ENCODE measurements at regions not wholly inside any gene's neighbourhood (a gene's known extent, or its start where the extent isn't known, plus 50 kb on each side); places are given as distances from the start of the nearest gene placed in this dataset.
"Not testable (repeated sequence)": the region's sequence is repeated elsewhere in the genome, so short reads cannot be mapped to it uniquely, and the experiment has no call there.

- Histone ChIP-seq H3K9me3 (replicated peaks) (no peaks in the 10 kb centered on the region), H3K27me3 (replicated peaks) (no peaks in the 10 kb centered on the region), H3K4me1 (replicated peaks) (no peaks in the 10 kb centered on the region), H3K4me3 (no peak overlapping the region), H3K36me3 (no peaks in the 10 kb centered on the region), H3K27ac (no peak overlapping the region)
- DNase-seq (ENCODE audit: low read depth in 1 of 2, low spot score in 2 of 2) = no peak
These were observed 53.3 kb upstream of the CYLC2 start for GRCh38 chr9:102941868-102942267.

GRCh38 chr9:102922526-102922925 is 72.6 kb upstream of the CYLC2 start:
- Histone ChIP-seq H3K4me1 (replicated peaks) (no peaks in the 10 kb centered on the region), H3K27me3 (replicated peaks) (no peaks in the 10 kb centered on the region), H3K9me3 (replicated peaks) (no peaks in the 10 kb centered on the region), H3K4me3 (no peak overlapping the region), H3K27ac (no peak overlapping the region), H3K36me3 (no peaks in the 10 kb centered on the region)
- no peak for DNase-seq (ENCODE audit: low read depth in 1 of 2, low spot score in 2 of 2)

GRCh38 chr9:102911185-102911584 is 83.9 kb upstream of the CYLC2 start:
- H3K9me3 ChIP-seq (replicated peaks) = no peaks in the 10 kb centered on the region

GRCh38 chr9:102905795-102906194 is 89.3 kb upstream of the CYLC2 start:
- not testable (repeated sequence) for H3K4me1 ChIP-seq (replicated peaks); DNase-seq (ENCODE audit: low read depth in 1 of 2, low spot score in 2 of 2); H3K9me3 ChIP-seq (replicated peaks); H3K36me3 ChIP-seq; H3K4me3 ChIP-seq; H3K27me3 ChIP-seq (replicated peaks); H3K27ac ChIP-seq

More at GRCh38 chr9:102911185-102911584, 83.9 kb upstream of the CYLC2 start:
- H3K27ac ChIP-seq = no peak overlapping the region
- H3K36me3 ChIP-seq = no peaks in the 10 kb centered on the region
- H3K4me3 ChIP-seq = no peak overlapping the region
- no peaks in the 10 kb centered on the region for H3K27me3 ChIP-seq (replicated peaks)
- H3K4me1 ChIP-seq (replicated peaks) = no peaks in the 10 kb centered on the region
- DNase-seq (ENCODE audit: low read depth in 1 of 2, low spot score in 2 of 2) = no peak

GRCh38 chr9:102892025-102892424 is 103.1 kb upstream of the CYLC2 start:
- DNase-seq (ENCODE audit: low read depth in 1 of 2, low spot score in 2 of 2) = no peak
- Histone ChIP-seq H3K27ac (no peak overlapping the region), H3K27me3 (replicated peaks) (no peaks in the 10 kb centered on the region), H3K4me1 (replicated peaks) (no peaks in the 10 kb centered on the region), H3K9me3 (replicated peaks) (no peaks in the 10 kb centered on the region), H3K36me3 (no peaks in the 10 kb centered on the region), H3K4me3 (no peak overlapping the region)

- not testable (repeated sequence) for H3K27me3 ChIP-seq (replicated peaks); H3K9me3 ChIP-seq (replicated peaks); H3K4me1 ChIP-seq (replicated peaks); DNase-seq (ENCODE audit: low read depth in 1 of 2, low spot score in 2 of 2); H3K27ac ChIP-seq; H3K36me3 ChIP-seq; H3K4me3 ChIP-seq
These were observed 106.4 kb upstream of the CYLC2 start for GRCh38 chr9:102888747-102889146.

- DNase-seq (ENCODE audit: low read depth in 1 of 2, low spot score in 2 of 2) = no peak
- H3K27ac ChIP-seq = no peak overlapping the region
- H3K4me3 ChIP-seq = no peak overlapping the region
- no peaks in the 10 kb centered on the region for H3K36me3 ChIP-seq
- H3K4me1 ChIP-seq (replicated peaks) = no peaks in the 10 kb centered on the region
- H3K27me3 ChIP-seq (replicated peaks) = no peaks in the 10 kb centered on the region
- no peaks in the 10 kb centered on the region; the same call in 1 of the 2 replicates for H3K9me3 ChIP-seq (replicated peaks)
These were observed 119.4 kb upstream of the CYLC2 start for GRCh38 chr9:102875687-102876086.

GRCh38 chr9:102867488-102867887 is 127.6 kb upstream of the CYLC2 start:
- DNase-seq (ENCODE audit: low read depth in 1 of 2, low spot score in 2 of 2) = no peak
- Histone ChIP-seq H3K4me1 (replicated peaks) (no peaks in the 10 kb centered on the region), H3K36me3 (no peaks in the 10 kb centered on the region), H3K27me3 (replicated peaks) (no peaks in the 10 kb centered on the region), H3K27ac (no peak overlapping the region), H3K4me3 (no peak overlapping the region), H3K9me3 (replicated peaks) (0 out of 2 replicates have a peak, but pooled peaks cover 2% of the 10 kb centered on the region)

- DNase-seq (ENCODE audit: low read depth in 1 of 2, low spot score in 2 of 2) = no peak
- Histone ChIP-seq H3K4me3 (no peak overlapping the region), H3K36me3 (no peaks in the 10 kb centered on the region)
These were observed 132.7 kb upstream of the CYLC2 start for GRCh38 chr9:102862478-102862877.

GRCh38 chr9:102855641-102856040 is 139.5 kb upstream of the CYLC2 start:
- no peaks in the 10 kb centered on the region for H3K9me3 ChIP-seq (replicated peaks)
- no peak overlapping the region for H3K4me3 ChIP-seq
- H3K27me3 ChIP-seq (replicated peaks) = no peaks in the 10 kb centered on the region
- H3K4me1 ChIP-seq (replicated peaks) = no peaks in the 10 kb centered on the region
- H3K36me3 ChIP-seq = no peaks in the 10 kb centered on the region
- no peak for DNase-seq (ENCODE audit: low read depth in 1 of 2, low spot score in 2 of 2)
- H3K27ac ChIP-seq = no peak overlapping the region

More at GRCh38 chr9:102862478-102862877, 132.7 kb upstream of the CYLC2 start:
- H3K27me3 ChIP-seq (replicated peaks) = no peaks in the 10 kb centered on the region
- H3K4me1 ChIP-seq (replicated peaks) = no peaks in the 10 kb centered on the region
- no peak overlapping the region for H3K27ac ChIP-seq
- H3K9me3 ChIP-seq (replicated peaks) = 0 out of 2 replicates have a peak, but pooled peaks cover under 1% of the 10 kb centered on the region

GRCh38 chr9:102845827-102846371 is 149.2 kb upstream of the CYLC2 start:
- no peak overlapping the region for H3K4me3 ChIP-seq

GRCh38 chr9:102844716-102845115 is 150.4 kb upstream of the CYLC2 start:
- Histone ChIP-seq H3K36me3 (no peaks in the 10 kb centered on the region), H3K27me3 (replicated peaks) (no peaks in the 10 kb centered on the region), H3K9me3 (replicated peaks) (0 out of 2 replicates have a peak, but pooled peaks cover 6% of the 10 kb centered on the region), H3K27ac (no peak overlapping the region), H3K4me3 (no peak overlapping the region), H3K4me1 (replicated peaks) (no peaks in the 10 kb centered on the region)
- DNase-seq (ENCODE audit: low read depth in 1 of 2, low spot score in 2 of 2) = no peak

More at GRCh38 chr9:102845827-102846371, 149.2 kb upstream of the CYLC2 start:
- 0 out of 2 replicates have a peak, but pooled peaks cover 5% of the 10 kb centered on the region for H3K9me3 ChIP-seq (replicated peaks)
- H3K27ac ChIP-seq = no peak overlapping the region
- no peaks in the 10 kb centered on the region for H3K27me3 ChIP-seq (replicated peaks)
- no peaks in the 10 kb centered on the region for H3K4me1 ChIP-seq (replicated peaks)
- H3K36me3 ChIP-seq = no peaks in the 10 kb centered on the region
- DNase-seq (ENCODE audit: low read depth in 1 of 2, low spot score in 2 of 2) = no peak

- Histone ChIP-seq H3K4me3 (no peak overlapping the region), H3K4me1 (replicated peaks) (no peaks in the 10 kb centered on the region), H3K27ac (no peak overlapping the region), H3K36me3 (no peaks in the 10 kb centered on the region), H3K27me3 (replicated peaks) (no peaks in the 10 kb centered on the region), H3K9me3 (replicated peaks) (0 out of 2 replicates have a peak, but pooled peaks cover 6% of the 10 kb centered on the region)
- no peak for DNase-seq (ENCODE audit: low read depth in 1 of 2, low spot score in 2 of 2)
These were observed 152.7 kb upstream of the CYLC2 start for GRCh38 chr9:102842423-102842822.

GRCh38 chr9:102841376-102841775 is 153.8 kb upstream of the CYLC2 start:
- H3K9me3 ChIP-seq (replicated peaks) = 0 out of 2 replicates have a peak, but pooled peaks cover 6% of the 10 kb centered on the region
- H3K27ac ChIP-seq = no peak overlapping the region
- DNase-seq (ENCODE audit: low read depth in 1 of 2, low spot score in 2 of 2) = no peak
- no peaks in the 10 kb centered on the region for H3K27me3 ChIP-seq (replicated peaks)
- H3K4me1 ChIP-seq (replicated peaks) = no peaks in the 10 kb centered on the region
- no peaks in the 10 kb centered on the region for H3K36me3 ChIP-seq
- no peak overlapping the region for H3K4me3 ChIP-seq

GRCh38 chr9:102840335-102840734 is 154.8 kb upstream of the CYLC2 start:
- Histone ChIP-seq H3K27me3 (replicated peaks) (no peaks in the 10 kb centered on the region), H3K4me3 (no peak overlapping the region)
- DNase-seq (ENCODE audit: low read depth in 1 of 2, low spot score in 2 of 2) = no peak

More at GRCh38 chr9:102840335-102840734, 154.8 kb upstream of the CYLC2 start:
- 0 out of 2 replicates have a peak, but pooled peaks cover 6% of the 10 kb centered on the region for H3K9me3 ChIP-seq (replicated peaks)
- H3K4me1 ChIP-seq (replicated peaks) = no peaks in the 10 kb centered on the region
- no peaks in the 10 kb centered on the region for H3K36me3 ChIP-seq
- no peak overlapping the region for H3K27ac ChIP-seq
